HepG2 (cell line): ENCODE measurements at regions not wholly inside any gene's neighbourhood (a gene's known extent, or its start where the extent isn't known, plus 50 kb on each side); places are given as distances from the start of the nearest gene placed in this dataset.

Experiments used
- ATAC-seq: fragments of 200-7000 bp; cut with Tn5 transposase; 3 replicates; pipeline ENCODE4 v1.9.1; 2020; ENCODE audit warnings: mild to moderate bottlenecking, moderate library complexity
- BruUV-seq: library from RNA; stranded (reverse); fragments of 400-500 nt; replicated peaks from 2 replicates; lab custom pipeline; 2021; lab: Mats Ljungman, UMichigan
- CTCF ChIA-PET: fragments of 300-600 bp; formaldehyde crosslinking; extraction: SDS; loops from one replicate; lab custom pipeline; 2021; ENCODE audit warnings: low total read pairs, inconsistent platforms, low intra/inter-chr PET ratio; lab: Yijun Ruan, JAX
- POLR2A ChIA-PET: fragments of 350-600 bp; sonication (Branson Sonifier 250); formaldehyde crosslinking; loops from one replicate; lab custom pipeline; 2020; ENCODE audit warnings: antibody characterized with exemption, inconsistent platforms; lab: Yijun Ruan, JAX
- DNase-seq: peaks from one replicate; pipeline ENCODE4 v3.0.0-alpha.2; 2015; ENCODE audit warnings: low spot score
- FAIRE-seq: peaks from 3 replicates; lab custom pipeline; 2011; peaks lifted over from hg19 to GRCh38; lab: Jason Lieb, UNC
- H2AFZ ChIP-seq: one replicate; pipeline ENCODE4 v1.6.1; 2011; ENCODE audit warnings: low read length, inconsistent platforms
- H3K27ac ChIP-seq: fragments of 300-600 bp; 3 replicates; pipeline ENCODE4 v1.8.0; 2011; ENCODE audit warnings: mixed run types, mild to moderate bottlenecking, mixed read lengths, low read length, inconsistent platforms; ENCODE audit not compliant: insufficient read depth; ENCODE audit errors: extremely low read length
- H3K27me3 ChIP-seq, 2 experiments: fragments of 200-600 bp in 1 of 2; 2 replicates in 1 of 2; 3 replicates in 1 of 2; pipeline versions ENCODE4 v1.6.0 to v1.8.0; 2011; ENCODE audit warnings: low read length in 2 of 2, mild to moderate bottlenecking in 2 of 2, moderate library complexity in 2 of 2, inconsistent platforms in 1 of 2; ENCODE audit not compliant: insufficient read depth in 2 of 2, control insufficient read depth in 1 of 2
- H3K36me3 ChIP-seq, 2 experiments: fragments of 200-600 bp in 1 of 2; replicated peaks in 1 of 2; 2 replicates in 1 of 2; 3 replicates in 1 of 2; pipeline versions ENCODE4 v1.5.1 to v1.8.0; 2011; ENCODE audit warnings: low read length in 2 of 2, inconsistent platforms in 1 of 2; ENCODE audit not compliant: insufficient read depth in 2 of 2, control insufficient read depth in 1 of 2
- H3K4me1 ChIP-seq: 2 replicates; pipeline ENCODE4 v1.5.1; 2012; ENCODE audit warnings: low read length, inconsistent platforms; ENCODE audit not compliant: insufficient read depth
- H3K4me2 ChIP-seq: 2 replicates; pipeline ENCODE4 v1.6.0; 2011; ENCODE audit warnings: low read depth, low read length, inconsistent platforms
- H3K4me3 ChIP-seq, 3 experiments: fragments of 200-600 bp in 1 of 3; sonication (generic), shearing (Covaris generic) in 1 of 3; replicated peaks in 1 of 3; 2 replicates each; pipeline ENCODE4 v1.5.1; 2011 to 2016; ENCODE audit warnings: low read length in 3 of 3, inconsistent platforms in 2 of 3, low read depth in 2 of 3, mild to moderate bottlenecking in 2 of 3, control low read depth in 1 of 3, mixed read lengths in 1 of 3; ENCODE audit not compliant: insufficient read depth in 1 of 3
- H3K79me2 ChIP-seq: one replicate; pipeline ENCODE4 v1.6.1; 2011; ENCODE audit warnings: low read length, inconsistent platforms; ENCODE audit not compliant: insufficient read depth
- H3K9ac ChIP-seq: 2 replicates; pipeline ENCODE4 v1.6.0; 2011; ENCODE audit warnings: mild to moderate bottlenecking, low read depth, low read length, inconsistent platforms; ENCODE audit not compliant: insufficient read depth
- H3K9me3 ChIP-seq: 2 replicates; pipeline ENCODE4 v1.5.1; 2012; ENCODE audit warnings: mild to moderate bottlenecking, low read length
- H4K20me1 ChIP-seq: 2 replicates; pipeline ENCODE4 v1.6.0; 2011; ENCODE audit warnings: inconsistent platforms, mild to moderate bottlenecking, low read length, moderate library complexity; ENCODE audit not compliant: insufficient read depth
- MAFF ChIP-seq: IDR thresholded peaks from 2 replicates; pipeline ENCODE4 v1.6.1; 2011; ENCODE audit warnings: low read depth, low read length, improper control_type of control experiment
- NFE2 ChIP-seq: sonication (generic); formaldehyde crosslinking; IDR thresholded peaks from 2 replicates; pipeline ENCODE4 v1.4.0; 2020; ENCODE audit warnings: missing genetic modification reagents
- ZNF234 ChIP-seq: sonication (generic); formaldehyde crosslinking; conservative IDR thresholded peaks from 2 replicates; pipeline ENCODE4 v1.5.1; 2020; ENCODE audit warnings: mild to moderate bottlenecking, missing genetic modification reagents
- ZNF652 ChIP-seq: IDR thresholded peaks from 2 replicates; pipeline ENCODE4 v1.6.1; 2016; ENCODE audit warnings: low read depth, borderline replicate concordance
- WGBS: methylation state at CpG from one replicate; pipeline ENCODE4 v1.1.6; 2017; ENCODE audit warnings: low lambda C conversion rate; 5-methylcytosine and 5-hydroxymethylcytosine counted together
- in situ Hi-C: cut with HindIII; loops from 2 replicates; pipeline ENCODE4 v1.10.0; 2017; ENCODE audit warnings: low pct_unique_long_range_greater_than_20kb; ENCODE audit not compliant: extremely low pct_ligation_motif_present
- intact Hi-C: fragments of 100-400 bp; cut with micrococcal nuclease; formaldehyde crosslinking; loops from one replicate; pipeline ENCODE4 v1.10.0; 2022; ENCODE audit not compliant: unreplicated experiment
- TF ChIP-seq, protein P1 (sequence below): IDR thresholded peaks from 2 replicates; pipeline ENCODE4 v1.6.1; 2016; ENCODE audit warnings: low read depth, control low read depth
- TF ChIP-seq, protein P2 (sequence below): sonication (generic); formaldehyde crosslinking; IDR thresholded peaks from 2 replicates; pipeline ENCODE4 v1.9.0; 2022; ENCODE audit warnings: low read depth, missing genetic modification reagents
- TF ChIP-seq, protein P3 (sequence below): sonication (generic); formaldehyde crosslinking; IDR thresholded peaks from 2 replicates; pipeline ENCODE4 v1.5.0; 2020; ENCODE audit warnings: missing genetic modification reagents
- TF ChIP-seq, protein P4 (sequence below): sonication (generic); formaldehyde crosslinking; IDR thresholded peaks from 2 replicates; pipeline ENCODE4 v1.9.0; 2021; ENCODE audit warnings: missing genetic modification reagents, borderline replicate concordance
- TF ChIP-seq, protein P5 (sequence below): sonication (generic); formaldehyde crosslinking; IDR thresholded peaks from 2 replicates; pipeline ENCODE4 v1.8.0; 2023; ENCODE audit warnings: mild to moderate bottlenecking, missing genetic modification reagents

DNA sequence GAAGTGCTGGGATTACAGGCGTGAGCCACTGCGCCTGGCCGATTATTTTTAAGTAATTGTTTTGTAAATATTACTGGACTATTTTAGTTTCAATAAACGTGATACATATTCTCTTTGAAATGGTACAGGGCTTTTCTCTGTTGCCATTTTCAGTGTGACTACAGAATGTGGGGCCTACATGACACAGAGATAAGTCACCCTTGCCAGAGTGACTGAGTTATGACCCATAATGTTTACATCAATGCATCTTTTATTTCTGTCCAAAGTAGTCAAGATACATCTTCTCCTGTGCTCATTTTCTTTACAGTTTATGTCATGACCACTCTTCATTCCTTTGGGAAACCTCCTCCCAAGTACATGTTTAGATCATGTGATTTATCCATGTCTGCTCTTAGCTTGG is 88.3 kb upstream of the GC start:
- DNase-seq = no peak
- 58% methylated on average over 4 of the region's 4 CpGs for WGBS
- in situ Hi-C loops = no loop called here

More for the DNA sequence above, 88.3 kb upstream of the GC start:
- Histone ChIP-seq H3K4me1 (no peaks in the 10 kb centered on the region), H3K4me2 (no peak overlapping the region), H3K27me3 (no peaks in the 10 kb centered on the region), H3K27ac (no peak overlapping the region), H4K20me1 (no peaks in the 10 kb centered on the region), H3K79me2 (no peaks in the 10 kb centered on the region), H3K4me3 (no peak overlapping the region), H3K9me3 (peaks cover 70% of the 10 kb centered on the region), H2AFZ (no peak overlapping the region), H3K36me3 (no peaks in the 10 kb centered on the region), H3K9ac (no peak overlapping the region)
- no TSS peak for BruUV-seq
- ATAC-seq (no peak), FAIRE-seq (no peak)
- ChIA-PET CTCF (no interaction called here), POLR2A (no interaction called here)
- intact Hi-C loops = no loop called here
- TF ChIP-seq ZNF652 (CRISPR knock-in tag) = no peak
- TF ChIP-seq, protein P1, sequence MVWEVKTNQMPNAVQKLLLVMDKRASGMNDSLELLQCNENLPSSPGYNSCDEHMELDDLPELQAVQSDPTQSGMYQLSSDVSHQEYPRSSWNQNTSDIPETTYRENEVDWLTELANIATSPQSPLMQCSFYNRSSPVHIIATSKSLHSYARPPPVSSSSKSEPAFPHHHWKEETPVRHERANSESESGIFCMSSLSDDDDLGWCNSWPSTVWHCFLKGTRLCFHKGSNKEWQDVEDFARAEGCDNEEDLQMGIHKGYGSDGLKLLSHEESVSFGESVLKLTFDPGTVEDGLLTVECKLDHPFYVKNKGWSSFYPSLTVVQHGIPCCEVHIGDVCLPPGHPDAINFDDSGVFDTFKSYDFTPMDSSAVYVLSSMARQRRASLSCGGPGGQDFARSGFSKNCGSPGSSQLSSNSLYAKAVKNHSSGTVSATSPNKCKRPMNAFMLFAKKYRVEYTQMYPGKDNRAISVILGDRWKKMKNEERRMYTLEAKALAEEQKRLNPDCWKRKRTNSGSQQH (CRISPR knock-in tag) = no peak
- TF ChIP-seq, protein P2, sequence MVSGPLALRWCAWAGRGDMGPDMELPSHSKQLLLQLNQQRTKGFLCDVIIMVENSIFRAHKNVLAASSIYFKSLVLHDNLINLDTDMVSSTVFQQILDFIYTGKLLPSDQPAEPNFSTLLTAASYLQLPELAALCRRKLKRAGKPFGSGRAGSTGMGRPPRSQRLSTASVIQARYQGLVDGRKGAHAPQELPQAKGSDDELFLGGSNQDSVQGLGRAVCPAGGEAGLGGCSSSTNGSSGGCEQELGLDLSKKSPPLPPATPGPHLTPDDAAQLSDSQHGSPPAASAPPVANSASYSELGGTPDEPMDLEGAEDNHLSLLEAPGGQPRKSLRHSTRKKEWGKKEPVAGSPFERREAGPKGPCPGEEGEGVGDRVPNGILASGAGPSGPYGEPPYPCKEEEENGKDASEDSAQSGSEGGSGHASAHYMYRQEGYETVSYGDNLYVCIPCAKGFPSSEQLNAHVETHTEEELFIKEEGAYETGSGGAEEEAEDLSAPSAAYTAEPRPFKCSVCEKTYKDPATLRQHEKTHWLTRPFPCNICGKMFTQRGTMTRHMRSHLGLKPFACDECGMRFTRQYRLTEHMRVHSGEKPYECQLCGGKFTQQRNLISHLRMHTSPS (CRISPR knock-in tag) = no peak
- TF ChIP-seq, protein P3, sequence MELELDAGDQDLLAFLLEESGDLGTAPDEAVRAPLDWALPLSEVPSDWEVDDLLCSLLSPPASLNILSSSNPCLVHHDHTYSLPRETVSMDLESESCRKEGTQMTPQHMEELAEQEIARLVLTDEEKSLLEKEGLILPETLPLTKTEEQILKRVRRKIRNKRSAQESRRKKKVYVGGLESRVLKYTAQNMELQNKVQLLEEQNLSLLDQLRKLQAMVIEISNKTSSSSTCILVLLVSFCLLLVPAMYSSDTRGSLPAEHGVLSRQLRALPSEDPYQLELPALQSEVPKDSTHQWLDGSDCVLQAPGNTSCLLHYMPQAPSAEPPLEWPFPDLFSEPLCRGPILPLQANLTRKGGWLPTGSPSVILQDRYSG (CRISPR knock-in tag) = no peak
- no peak for TF ChIP-seq ZNF234 (CRISPR knock-in tag)
- TF ChIP-seq NFE2 (CRISPR knock-in tag) = no peak
- no peak for TF ChIP-seq MAFF
- TF ChIP-seq, protein P4, sequence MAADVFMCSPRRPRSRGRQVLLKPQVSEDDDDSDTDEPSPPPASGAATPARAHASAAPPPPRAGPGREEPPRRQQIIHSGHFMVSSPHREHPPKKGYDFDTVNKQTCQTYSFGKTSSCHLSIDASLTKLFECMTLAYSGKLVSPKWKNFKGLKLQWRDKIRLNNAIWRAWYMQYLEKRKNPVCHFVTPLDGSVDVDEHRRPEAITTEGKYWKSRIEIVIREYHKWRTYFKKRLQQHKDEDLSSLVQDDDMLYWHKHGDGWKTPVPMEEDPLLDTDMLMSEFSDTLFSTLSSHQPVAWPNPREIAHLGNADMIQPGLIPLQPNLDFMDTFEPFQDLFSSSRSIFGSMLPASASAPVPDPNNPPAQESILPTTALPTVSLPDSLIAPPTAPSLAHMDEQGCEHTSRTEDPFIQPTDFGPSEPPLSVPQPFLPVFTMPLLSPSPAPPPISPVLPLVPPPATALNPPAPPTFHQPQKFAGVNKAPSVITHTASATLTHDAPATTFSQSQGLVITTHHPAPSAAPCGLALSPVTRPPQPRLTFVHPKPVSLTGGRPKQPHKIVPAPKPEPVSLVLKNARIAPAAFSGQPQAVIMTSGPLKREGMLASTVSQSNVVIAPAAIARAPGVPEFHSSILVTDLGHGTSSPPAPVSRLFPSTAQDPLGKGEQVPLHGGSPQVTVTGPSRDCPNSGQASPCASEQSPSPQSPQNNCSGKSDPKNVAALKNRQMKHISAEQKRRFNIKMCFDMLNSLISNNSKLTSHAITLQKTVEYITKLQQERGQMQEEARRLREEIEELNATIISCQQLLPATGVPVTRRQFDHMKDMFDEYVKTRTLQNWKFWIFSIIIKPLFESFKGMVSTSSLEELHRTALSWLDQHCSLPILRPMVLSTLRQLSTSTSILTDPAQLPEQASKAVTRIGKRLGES (CRISPR knock-in tag) = no peak
- TF ChIP-seq, protein P5, sequence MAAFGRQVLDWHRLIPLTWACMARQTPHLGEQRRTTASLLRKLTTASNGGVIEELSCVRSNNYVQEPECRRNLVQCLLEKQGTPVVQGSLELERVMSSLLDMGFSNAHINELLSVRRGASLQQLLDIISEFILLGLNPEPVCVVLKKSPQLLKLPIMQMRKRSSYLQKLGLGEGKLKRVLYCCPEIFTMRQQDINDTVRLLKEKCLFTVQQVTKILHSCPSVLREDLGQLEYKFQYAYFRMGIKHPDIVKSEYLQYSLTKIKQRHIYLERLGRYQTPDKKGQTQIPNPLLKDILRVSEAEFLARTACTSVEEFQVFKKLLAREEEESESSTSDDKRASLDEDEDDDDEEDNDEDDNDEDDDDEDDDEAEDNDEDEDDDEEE (CRISPR knock-in tag) = no peak
